ENCODE measurements at regions not wholly inside any gene's neighbourhood (a gene's known extent, or its start where the extent isn't known, plus 50 kb on each side); places are given as distances from the start of the nearest gene placed in this dataset.

DNA sequence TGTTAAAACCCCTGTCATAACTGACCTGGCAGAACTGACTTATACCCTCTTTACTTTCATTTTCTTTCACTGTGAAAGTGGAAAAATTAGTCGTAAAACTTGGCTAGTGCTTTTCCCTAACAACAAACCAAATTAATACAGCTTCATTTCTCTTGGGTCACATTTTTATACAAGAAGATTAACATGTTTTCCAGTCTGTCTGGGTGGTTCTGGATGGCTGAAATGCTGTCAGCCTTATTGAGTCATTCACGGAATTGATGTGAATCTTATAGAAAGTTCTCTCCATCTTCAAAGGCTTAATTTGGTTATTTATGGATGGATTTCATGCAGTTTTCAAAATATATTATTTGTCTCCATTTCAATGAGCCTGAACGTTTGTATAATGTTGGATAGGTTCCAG is 440.0 kb downstream of the KCTD12 start:
- TF ChIP-seq EZH2 (IDR thresholded peaks at IDR 0.05; ENCODE audit: borderline replicate concordance, low read depth, low read length, poor library complexity, severe bottlenecking) = no peak
- TF ChIP-seq, protein P1, sequence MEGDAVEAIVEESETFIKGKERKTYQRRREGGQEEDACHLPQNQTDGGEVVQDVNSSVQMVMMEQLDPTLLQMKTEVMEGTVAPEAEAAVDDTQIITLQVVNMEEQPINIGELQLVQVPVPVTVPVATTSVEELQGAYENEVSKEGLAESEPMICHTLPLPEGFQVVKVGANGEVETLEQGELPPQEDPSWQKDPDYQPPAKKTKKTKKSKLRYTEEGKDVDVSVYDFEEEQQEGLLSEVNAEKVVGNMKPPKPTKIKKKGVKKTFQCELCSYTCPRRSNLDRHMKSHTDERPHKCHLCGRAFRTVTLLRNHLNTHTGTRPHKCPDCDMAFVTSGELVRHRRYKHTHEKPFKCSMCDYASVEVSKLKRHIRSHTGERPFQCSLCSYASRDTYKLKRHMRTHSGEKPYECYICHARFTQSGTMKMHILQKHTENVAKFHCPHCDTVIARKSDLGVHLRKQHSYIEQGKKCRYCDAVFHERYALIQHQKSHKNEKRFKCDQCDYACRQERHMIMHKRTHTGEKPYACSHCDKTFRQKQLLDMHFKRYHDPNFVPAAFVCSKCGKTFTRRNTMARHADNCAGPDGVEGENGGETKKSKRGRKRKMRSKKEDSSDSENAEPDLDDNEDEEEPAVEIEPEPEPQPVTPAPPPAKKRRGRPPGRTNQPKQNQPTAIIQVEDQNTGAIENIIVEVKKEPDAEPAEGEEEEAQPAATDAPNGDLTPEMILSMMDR (conservative IDR thresholded peaks at IDR 0.05; ENCODE audit: low read depth, low read length) = no peak
- no peak for DNase-seq (ENCODE audit: low spot score)
- BruUV-seq (replicated peaks) = no TSS peak
- peaks cover 4% of the 10 kb centered on the region for H3K9me3 ChIP-seq (ENCODE audit: low read depth, low read length, poor library complexity, severe bottlenecking)
- ChIA-PET CTCF (no interaction called here), POLR2A (ENCODE audit: low non-redundant PET) (no interaction called here)
- H3K36me3 ChIP-seq (ENCODE audit: insufficient read depth, low read length, poor library complexity, severe bottlenecking) = no peaks in the 10 kb centered on the region
- no peak overlapping the region for H3K27ac ChIP-seq (ENCODE audit: low read depth, low read length, poor library complexity, severe bottlenecking)
- no peaks in the 10 kb centered on the region for H3K27me3 ChIP-seq (replicated peaks; ENCODE audit: insufficient read depth, low read depth, low read length, poor library complexity)
- intact Hi-C loops (cut with micrococcal nuclease; ENCODE audit: unreplicated experiment) = no loop called here
- no peak overlapping the region for H3K4me3 ChIP-seq (ENCODE audit: low read depth, low read length, poor library complexity, severe bottlenecking)
- H3K4me1 ChIP-seq (ENCODE audit: insufficient read depth, low read length, poor library complexity, severe bottlenecking) = no peaks in the 10 kb centered on the region

DNA sequence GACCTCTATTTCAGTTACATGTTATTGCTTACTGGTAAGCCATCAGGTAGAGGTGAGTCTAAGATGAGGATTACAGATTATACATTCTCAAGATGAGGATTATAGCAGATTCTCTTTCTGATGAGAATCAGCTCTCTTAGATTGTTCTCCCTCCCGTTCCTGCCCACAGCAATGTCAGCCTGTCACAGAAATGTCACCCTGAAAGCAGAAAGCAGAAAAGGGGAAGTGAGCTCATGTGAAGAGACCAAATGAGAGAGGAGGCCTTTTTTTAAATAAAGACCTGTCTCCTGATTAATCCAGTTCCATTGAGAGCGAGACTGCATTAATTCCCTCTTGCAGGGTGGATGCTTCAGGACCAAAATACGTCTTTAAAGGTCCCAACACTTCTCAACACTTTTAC is 445.6 kb downstream of the KCTD12 start:
- Histone ChIP-seq H3K27ac (ENCODE audit: low read depth, low read length, poor library complexity, severe bottlenecking) (no peak overlapping the region), H3K27me3 (replicated peaks; ENCODE audit: insufficient read depth, low read depth, low read length, poor library complexity) (no peaks in the 10 kb centered on the region), H3K4me3 (ENCODE audit: low read depth, low read length, poor library complexity, severe bottlenecking) (no peak overlapping the region), H3K9me3 (ENCODE audit: low read depth, low read length, poor library complexity, severe bottlenecking) (peaks cover 4% of the 10 kb centered on the region), H3K4me1 (ENCODE audit: insufficient read depth, low read length, poor library complexity, severe bottlenecking) (no peaks in the 10 kb centered on the region), H3K36me3 (ENCODE audit: insufficient read depth, low read length, poor library complexity, severe bottlenecking) (no peaks in the 10 kb centered on the region)
- BruUV-seq (replicated peaks) = no TSS peak
- POLR2A ChIA-PET (ENCODE audit: low non-redundant PET) = interaction anchor here (0.6 kb wide), 1 partner anchor 171 kb away, joined by 10 read pairs; no protein-coding TSS in a partner anchor
- intact Hi-C loops (cut with micrococcal nuclease; ENCODE audit: unreplicated experiment) = no loop called here
- no peak for DNase-seq (ENCODE audit: low spot score)
- CTCF ChIA-PET = no interaction called here
- TF ChIP-seq, protein P1 (conservative IDR thresholded peaks at IDR 0.05; ENCODE audit: low read depth, low read length) = no peak
- TF ChIP-seq EZH2 (IDR thresholded peaks at IDR 0.05; ENCODE audit: borderline replicate concordance, low read depth, low read length, poor library complexity, severe bottlenecking) = no peak

DNA sequence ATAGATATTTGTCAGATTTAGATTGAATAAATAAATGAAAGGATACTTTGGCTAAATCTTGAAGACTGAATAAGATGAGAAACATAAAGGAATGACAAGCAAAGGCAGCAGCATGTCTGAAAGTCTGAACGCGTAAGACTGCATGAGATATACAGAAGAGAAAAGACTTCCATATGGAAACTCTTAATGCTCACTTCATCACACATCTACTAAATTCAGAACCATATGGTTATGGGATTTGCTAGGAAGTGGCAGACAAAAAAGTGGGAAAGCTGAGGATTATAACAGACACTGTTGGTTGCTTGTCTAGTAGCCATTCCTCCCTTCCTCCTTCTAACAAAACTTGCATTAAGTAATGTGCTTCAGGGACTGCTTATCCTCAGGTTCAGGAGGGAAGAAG is 446.7 kb downstream of the KCTD12 start:
- POLR2A ChIA-PET (ENCODE audit: low non-redundant PET) = no interaction called here
- no TSS peak for BruUV-seq (replicated peaks)
- CTCF ChIA-PET = no interaction called here
- DNase-seq (ENCODE audit: low spot score) = no peak
- TF ChIP-seq, protein P1 (conservative IDR thresholded peaks at IDR 0.05; ENCODE audit: low read depth, low read length) = no peak
- TF ChIP-seq EZH2 (IDR thresholded peaks at IDR 0.05; ENCODE audit: borderline replicate concordance, low read depth, low read length, poor library complexity, severe bottlenecking) = no peak
- Histone ChIP-seq H3K4me1 (ENCODE audit: insufficient read depth, low read length, poor library complexity, severe bottlenecking) (no peaks in the 10 kb centered on the region), H3K27ac (ENCODE audit: low read depth, low read length, poor library complexity, severe bottlenecking) (no peak overlapping the region), H3K27me3 (replicated peaks; ENCODE audit: insufficient read depth, low read depth, low read length, poor library complexity) (no peaks in the 10 kb centered on the region), H3K9me3 (ENCODE audit: low read depth, low read length, poor library complexity, severe bottlenecking) (peaks cover 4% of the 10 kb centered on the region), H3K4me3 (ENCODE audit: low read depth, low read length, poor library complexity, severe bottlenecking) (no peak overlapping the region), H3K36me3 (ENCODE audit: insufficient read depth, low read length, poor library complexity, severe bottlenecking) (no peaks in the 10 kb centered on the region)
- intact Hi-C loops (cut with micrococcal nuclease; ENCODE audit: unreplicated experiment) = no loop called here

Data from A673 (cell line).